CD14-positive monocyte (primary cell): ENCODE measurements at regions not wholly inside any gene's neighbourhood (a gene's known extent, or its start where the extent isn't known, plus 50 kb on each side); places are given as distances from the start of the nearest gene placed in this dataset.

Experiments
- DNase-seq, 3 donors: peaks; one replicate each; pipeline ENCODE4 v3.0.0-alpha.2; 2011 to 2022
- H2AFZ ChIP-seq: 2 replicates; pipeline ENCODE4 v1.6.0; 2012; ENCODE audit warnings: mild to moderate bottlenecking, low read depth, low read length, inconsistent platforms; ENCODE audit not compliant: insufficient read depth, poor library complexity, severe bottlenecking
- H3K27ac ChIP-seq, 2 donors: 1 replicate in 1 of 2; 2 replicates in 1 of 2; pipeline ENCODE4 v1.5.1; 2012 to 2013; ENCODE audit warnings: low read length in 2 of 2, control low read depth in 1 of 2, inconsistent platforms in 1 of 2, low read depth in 1 of 2, mild to moderate bottlenecking in 1 of 2
- H3K27me3 ChIP-seq, 2 donors: one replicate each; pipeline versions ENCODE4 v1.6.0 to v1.6.1; 2011 to 2013; ENCODE audit warnings: low read length in 2 of 2; ENCODE audit not compliant: control insufficient read depth in 2 of 2, insufficient read depth in 2 of 2
- H3K36me3 ChIP-seq, 2 donors: replicated peaks in 1 of 2; 1 replicate in 1 of 2; 2 replicates in 1 of 2; pipeline versions ENCODE4 v1.5.1 to v1.6.1; 2012 to 2013; ENCODE audit warnings: low read length in 2 of 2, control low read depth in 1 of 2, inconsistent platforms in 1 of 2, mild to moderate bottlenecking in 1 of 2; ENCODE audit not compliant: insufficient read depth in 2 of 2, control insufficient read depth in 1 of 2
- H3K4me1 ChIP-seq, 2 donors: 1 replicate in 1 of 2; 2 replicates in 1 of 2; pipeline versions ENCODE4 v1.5.1 to v1.6.1; 2012 to 2013; ENCODE audit warnings: low read length in 2 of 2, control low read depth in 1 of 2, inconsistent platforms in 1 of 2, mild to moderate bottlenecking in 1 of 2, moderate library complexity in 1 of 2; ENCODE audit not compliant: insufficient read depth in 2 of 2, control insufficient read depth in 1 of 2
- H3K4me2 ChIP-seq: replicated peaks from 2 replicates; pipeline ENCODE3; 2012; ENCODE audit warnings: low read length, moderate library complexity, mild to moderate bottlenecking; ENCODE audit not compliant: poor library complexity, severe bottlenecking; ENCODE audit errors: extremely low read depth
- H3K4me3 ChIP-seq, 3 experiments: fragments of 200-600 bp in 1 of 3; sonication (generic) in 1 of 3; replicated peaks in 1 of 3; 1 replicate in 2 of 3; 2 replicates in 1 of 3; pipeline ENCODE4 v1.5.1; 2011 to 2013; ENCODE audit warnings: low read length in 3 of 3, mild to moderate bottlenecking in 3 of 3, control low read depth in 2 of 3, low read depth in 2 of 3, inconsistent platforms in 1 of 3, moderate library complexity in 1 of 3
- H3K79me2 ChIP-seq: 2 replicates; pipeline ENCODE4 v1.6.0; 2012; ENCODE audit warnings: mild to moderate bottlenecking, control low read depth, inconsistent platforms, low read length, moderate library complexity; ENCODE audit not compliant: insufficient read depth
- H3K9ac ChIP-seq: 2 replicates; pipeline ENCODE4 v1.6.0; 2017; ENCODE audit warnings: low read length, mild to moderate bottlenecking; ENCODE audit not compliant: insufficient read depth, poor library complexity, severe bottlenecking
- H3K9me3 ChIP-seq, 2 donors: replicated peaks in 1 of 2; 1 replicate in 1 of 2; 2 replicates in 1 of 2; pipeline versions ENCODE4 v1.5.1 to v1.6.1; 2012 to 2013; ENCODE audit warnings: low read length in 2 of 2, control low read depth in 1 of 2; ENCODE audit not compliant: control insufficient read depth in 1 of 2, insufficient read depth in 1 of 2
- H4K20me1 ChIP-seq: 2 replicates; pipeline ENCODE4 v1.6.0; 2012; ENCODE audit warnings: mild to moderate bottlenecking, low read length, control low read depth, moderate library complexity; ENCODE audit not compliant: insufficient read depth
- H3K27ac Mint-ChIP-seq, 7 donors: one replicate each; pipeline ENCODE4 v1.8.0; 2020; ENCODE audit warnings: mild to moderate bottlenecking in 7 of 7, mixed read lengths in 7 of 7, moderate library complexity in 6 of 7, inconsistent platforms in 2 of 7
- H3K27me3 Mint-ChIP-seq, 3 donors: one replicate each; pipeline ENCODE4 v1.8.0; 2021 to 2022; ENCODE audit warnings: low read depth in 3 of 3, mild to moderate bottlenecking in 3 of 3, mixed read lengths in 3 of 3, moderate library complexity in 3 of 3, inconsistent platforms in 1 of 3
- H3K36me3 Mint-ChIP-seq, 2 donors: one replicate each; pipeline ENCODE4 v1.8.0; 2020; ENCODE audit warnings: mixed read lengths in 2 of 2, inconsistent platforms in 1 of 2, mild to moderate bottlenecking in 1 of 2
- H3K4me1 Mint-ChIP-seq: one replicate; pipeline ENCODE4 v1.8.0; 2020; ENCODE audit warnings: mild to moderate bottlenecking, mixed read lengths
- H3K4me3 Mint-ChIP-seq, 2 donors: one replicate each; pipeline ENCODE4 v1.8.0; 2020; ENCODE audit warnings: mild to moderate bottlenecking in 2 of 2, mixed read lengths in 2 of 2, moderate library complexity in 1 of 2
- H3K9me3 Mint-ChIP-seq, 7 donors: one replicate each; pipeline ENCODE4 v1.8.0; 2020 to 2022; ENCODE audit warnings: mixed read lengths in 7 of 7, mild to moderate bottlenecking in 6 of 7, moderate library complexity in 6 of 7, inconsistent platforms in 2 of 7
- CTCF ChIP-seq: fragments of 200-600 bp; IDR thresholded peaks from one replicate; pipeline ENCODE4 v1.8.0; 2022; ENCODE audit warnings: antibody characterized with exemption, mild to moderate bottlenecking
- WGBS: methylation state at CpG from one replicate; pipeline ENCODE4 v1.1.5; 2013; ENCODE audit warnings: missing lambda C conversion rate; ENCODE audit not compliant: insufficient coverage; 5-methylcytosine and 5-hydroxymethylcytosine counted together
- intact Hi-C, 2 donors: fragments of 100-400 bp; cut with micrococcal nuclease; formaldehyde crosslinking; loops; one replicate each; pipeline versions ENCODE4 v1.15.0 to v1.15.1; 2023

GRCh38 chr11:128151338-128151737, 436.0 kb downstream of the ETS1 start:
- Histone ChIP-seq H3K4me3 (no peak overlapping the region), H3K27ac (no peak overlapping the region), H3K9ac (no peak overlapping the region), H3K4me2 (no peak overlapping the region), H3K9me3 (no peaks in the 10 kb centered on the region), H3K4me1 (no peaks in the 10 kb centered on the region), H3K27me3 (no peaks in the 10 kb centered on the region), H2AFZ (no peak overlapping the region), H4K20me1 (no peaks in the 10 kb centered on the region), H3K79me2 (no peaks in the 10 kb centered on the region), H3K36me3 (no peaks in the 10 kb centered on the region)
- Mint-ChIP-seq H3K36me3 (no peaks in the 10 kb centered on the region), H3K4me1 (peaks cover 8% of the 10 kb centered on the region), H3K9me3 (no peaks in the 10 kb centered on the region), H3K27ac (no peak overlapping the region), H3K27me3 (peaks cover 0 to 2% (median 0%) of the 10 kb centered on the region in 3 donors), H3K4me3 (no peak overlapping the region)
- DNase-seq = no peak
- no peak for TF ChIP-seq CTCF
- WGBS = no CpG with 5 or more reads among the region's 2 CpGs
- intact Hi-C loops = no loop called here

- no peak for DNase-seq
- no peaks in the 10 kb centered on the region for H3K9me3 ChIP-seq
- no peak overlapping the region for H3K27ac ChIP-seq
- H3K4me3 Mint-ChIP-seq = no peak overlapping the region
- H3K27ac Mint-ChIP-seq = no peak overlapping the region
- no peaks in the 10 kb centered on the region for H3K4me1 ChIP-seq
- no peak overlapping the region for H2AFZ ChIP-seq
- no peaks in the 10 kb centered on the region for H3K36me3 ChIP-seq
- H3K27me3 Mint-ChIP-seq = no peaks in the 10 kb centered on the region
- TF ChIP-seq CTCF = no peak
- no peaks in the 10 kb centered on the region for H3K27me3 ChIP-seq
- no peak overlapping the region for H3K4me2 ChIP-seq
- no peak overlapping the region for H3K9ac ChIP-seq
- H3K9me3 Mint-ChIP-seq = peaks cover 0 to 2% (median 0%) of the 10 kb centered on the region in 7 donors
- no peaks in the 10 kb centered on the region for H3K36me3 Mint-ChIP-seq
- intact Hi-C loops = no loop called here
- peaks cover 8% of the 10 kb centered on the region for H3K4me1 Mint-ChIP-seq
- H3K79me2 ChIP-seq = no peaks in the 10 kb centered on the region
- no peaks in the 10 kb centered on the region for H4K20me1 ChIP-seq
- 96% methylated on average over 4 of the region's 6 CpGs for WGBS
- H3K4me3 ChIP-seq = no peak overlapping the region
Observed at GRCh38 chr11:128148208-128148607, 439.1 kb downstream of the ETS1 start.
